HCT116 (cell line): ENCODE measurements at regions not wholly inside any gene's neighbourhood (a gene's known extent, or its start where the extent isn't known, plus 50 kb on each side); places are given as distances from the start of the nearest gene placed in this dataset.

Source experiments
- ATAC-seq: fragments of 200-7000 bp; cut with Tn5 transposase; 2 replicates; pipeline ENCODE4 v1.9.1; 2020; ENCODE audit warnings: mild to moderate bottlenecking, moderate library complexity
- BruUV-seq: library from RNA; stranded (reverse); fragments of 400-500 nt; replicated peaks from 2 replicates; lab custom pipeline; 2021; lab: Mats Ljungman, UMichigan
- CTCF ChIA-PET: fragments of 300-600 bp; sonication (Branson Sonifier 250); formaldehyde crosslinking; loops from one replicate; lab custom pipeline; 2021; ENCODE audit warnings: antibody characterized with exemption; lab: Charles Lee
- POLR2A ChIA-PET: fragments of 300-600, 350-600 bp; sonication (Branson Sonifier 250); formaldehyde crosslinking; loops from one replicate; lab custom pipeline; 2021; ENCODE audit warnings: antibody characterized with exemption; lab: Charles Lee
- RAD21 ChIA-PET, 2 experiments: fragments of 300-600 bp; sonication (Branson Sonifier 250); formaldehyde crosslinking; loops; one replicate each; lab custom pipeline; 2023; ENCODE audit warnings: low total read pairs in 2 of 2; ENCODE audit not compliant: uncharacterized antibody in 2 of 2, unreplicated experiment in 2 of 2, low non-redundant PET in 1 of 2; lab: Charles Lee
- DNase-seq: peaks from one replicate; pipeline ENCODE4 v3.0.0-alpha.2; 2010; ENCODE audit warnings: low read depth, low spot score
- H2AFZ ChIP-seq: fragments of 200-600 bp; shearing (Covaris generic), sonication (generic); 2 replicates; pipeline ENCODE4 v1.6.1; 2017; ENCODE audit warnings: low read depth, mixed run types, mixed read lengths, antibody characterized with exemption, low read length; ENCODE audit not compliant: poor library complexity, severe bottlenecking
- H3K27ac ChIP-seq: 2 replicates; pipeline ENCODE4 v1.5.1; 2012; ENCODE audit warnings: low read depth, low read length
- H3K27me3 ChIP-seq: fragments of 200-600 bp; sonication (generic); 2 replicates; pipeline ENCODE4 v1.6.1; 2016; ENCODE audit warnings: mixed run types, low read length, mixed read lengths; ENCODE audit not compliant: insufficient read depth
- H3K36me3 ChIP-seq, 2 experiments: fragments of 200-500 bp in 1 of 2; fragments of 200-600 bp in 1 of 2; sonication (Bioruptor generic) in 1 of 2; sonication (generic) in 1 of 2; 2 replicates each; pipeline versions ENCODE4 v1.5.1 to v1.6.1; 2014 to 2016; ENCODE audit warnings: low read length in 2 of 2, inconsistent platforms in 1 of 2, mixed read lengths in 1 of 2, mixed run types in 1 of 2; ENCODE audit not compliant: insufficient read depth in 2 of 2, control insufficient read depth in 1 of 2
- H3K4me1 ChIP-seq, 2 experiments: fragments of 200-600 bp in 1 of 2; sonication (generic) in 1 of 2; 2 replicates each; pipeline versions ENCODE4 v1.5.1 to v1.6.1; 2012 to 2017; ENCODE audit warnings: low read length in 2 of 2, inconsistent platforms in 1 of 2, mild to moderate bottlenecking in 1 of 2, mixed read lengths in 1 of 2, mixed run types in 1 of 2, moderate library complexity in 1 of 2; ENCODE audit not compliant: insufficient read depth in 2 of 2, control insufficient read depth in 1 of 2
- H3K4me2 ChIP-seq: fragments of 200-600 bp; sonication (generic); 2 replicates; pipeline ENCODE4 v1.6.1; 2017; ENCODE audit warnings: mixed run types, low read length, mixed read lengths
- H3K4me3 ChIP-seq, 2 experiments: fragments of 200-600 bp in 1 of 2; sonication (generic) in 1 of 2; replicated peaks in 1 of 2; 2 replicates each; pipeline ENCODE4 v1.5.1; 2011 to 2016; ENCODE audit warnings: low read length in 2 of 2, control low read depth in 1 of 2, low read depth in 1 of 2, mild to moderate bottlenecking in 1 of 2, mixed read lengths in 1 of 2, mixed run types in 1 of 2
- H3K79me2 ChIP-seq: fragments of 200-600 bp; sonication (generic); 2 replicates; pipeline ENCODE4 v1.6.1; 2017; ENCODE audit warnings: mild to moderate bottlenecking, mixed run types, low read length, moderate library complexity, mixed read lengths; ENCODE audit not compliant: insufficient read depth
- H3K9ac ChIP-seq: fragments of 200-600 bp; sonication (generic); 2 replicates; pipeline ENCODE4 v1.6.1; 2016; ENCODE audit warnings: low read length, mixed read lengths
- H3K9me2 ChIP-seq: fragments of 200-600 bp; sonication (generic), shearing (Covaris generic); 2 replicates; pipeline ENCODE4 v1.6.1; 2017; ENCODE audit warnings: mixed run types, mild to moderate bottlenecking, moderate library complexity; ENCODE audit not compliant: insufficient read depth
- H3K9me3 ChIP-seq, 2 experiments: fragments of 200-500 bp in 1 of 2; fragments of 200-600 bp in 1 of 2; sonication (Bioruptor generic) in 1 of 2; sonication (generic) in 1 of 2; 2 replicates each; pipeline ENCODE4 v1.6.1; 2014 to 2017; ENCODE audit warnings: low read length in 2 of 2, mixed read lengths in 2 of 2, inconsistent platforms in 1 of 2, low read depth in 1 of 2, mild to moderate bottlenecking in 1 of 2, mixed run types in 1 of 2, moderate library complexity in 1 of 2; ENCODE audit not compliant: control insufficient read depth in 1 of 2, insufficient read depth in 1 of 2
- H4K20me1 ChIP-seq: fragments of 200-600 bp; sonication (generic), shearing (Covaris generic); 2 replicates; pipeline ENCODE4 v1.6.1; 2017; ENCODE audit warnings: mixed run types, mild to moderate bottlenecking, moderate library complexity; ENCODE audit not compliant: insufficient read depth
- POLR2A ChIP-seq: IDR thresholded peaks from 2 replicates; pipeline ENCODE4 v1.7.0; 2011; ENCODE audit warnings: borderline replicate concordance; ENCODE audit not compliant: insufficient read depth, insufficient read length; ENCODE audit errors: extremely low read depth
- POLR2AphosphoS5 ChIP-seq: IDR thresholded peaks from 2 replicates; pipeline ENCODE4 v1.6.1; 2011; ENCODE audit warnings: mild to moderate bottlenecking, low read depth, low read length, moderate library complexity
- RAD21 ChIP-seq: IDR thresholded peaks from 2 replicates; pipeline ENCODE4 v1.6.1; 2012; ENCODE audit warnings: low read depth, mild to moderate bottlenecking
- SIN3A ChIP-seq: IDR thresholded peaks from 2 replicates; pipeline ENCODE4 v1.6.1; 2012; ENCODE audit warnings: low read depth
- ZFX ChIP-seq: fragments of 450-650 bp; IDR thresholded peaks from 2 replicates; pipeline ENCODE4 v1.6.1; 2017
- intact Hi-C: fragments of 100-400 bp; cut with micrococcal nuclease; formaldehyde crosslinking; loops from 2 replicates; pipeline ENCODE4 v1.10.0; 2022

DNA sequence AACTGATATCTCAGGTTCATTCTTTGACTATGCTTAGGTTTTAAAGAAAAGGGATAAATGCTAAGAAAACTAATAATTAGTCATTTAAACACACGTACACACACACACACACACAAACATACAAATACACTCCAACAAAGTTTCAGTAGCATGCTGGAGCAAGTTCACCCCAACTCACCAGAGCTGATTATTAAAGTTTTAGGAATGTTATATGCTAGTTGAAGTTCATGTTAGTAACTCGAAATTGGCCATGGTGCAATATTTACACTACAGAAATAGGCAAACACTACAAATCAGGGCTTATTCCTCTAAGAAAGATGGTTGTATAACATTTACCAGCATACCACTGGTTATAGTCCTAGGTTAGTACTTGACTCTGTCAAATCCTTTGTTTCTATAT, 384.0 kb upstream of the DIPK2B start:
- Histone ChIP-seq H3K4me1 (no peaks in the 10 kb centered on the region), H3K4me2 (no peak overlapping the region), H2AFZ (no peak overlapping the region), H3K27me3 (no peaks in the 10 kb centered on the region), H3K27ac (no peak overlapping the region), H3K9ac (no peak overlapping the region), H3K4me3 (no peak overlapping the region), H4K20me1 (no peaks in the 10 kb centered on the region), H3K9me3 (no peaks in the 10 kb centered on the region; a peak in 2 of 4 replicates), H3K9me2 (no peaks in the 10 kb centered on the region), H3K79me2 (no peaks in the 10 kb centered on the region), H3K36me3 (no peaks in the 10 kb centered on the region)
- RAD21 ChIA-PET = no interaction called here
- CTCF ChIA-PET = no interaction called here
- ATAC-seq (no peak), DNase-seq (no peak)
- intact Hi-C loops = no loop called here
- no TSS peak for BruUV-seq
- POLR2A ChIA-PET = no interaction called here
- TF ChIP-seq POLR2A (no peak), POLR2AphosphoS5 (no peak), ZFX (no peak), SIN3A (no peak)

DNA sequence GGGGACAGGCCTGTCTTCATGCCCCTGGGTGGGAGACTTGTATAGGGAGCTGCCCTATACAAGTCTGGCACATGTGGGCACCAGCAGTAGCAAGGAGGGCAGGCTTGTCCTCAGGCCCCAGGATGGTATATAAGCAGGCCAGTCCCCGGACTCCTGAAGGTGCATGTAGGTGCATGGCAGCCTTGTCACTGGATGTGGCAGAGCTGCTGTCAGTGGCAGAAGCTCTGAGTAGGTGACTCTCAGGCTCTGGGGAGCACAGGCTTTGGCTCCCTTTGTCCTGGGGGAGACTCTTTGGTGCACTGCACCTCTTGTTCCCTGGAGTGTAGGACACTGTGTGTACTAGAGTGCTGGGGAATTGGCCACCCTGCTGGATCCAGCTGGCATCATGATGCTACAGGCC, 376.7 kb upstream of the DIPK2B start:
- no peaks in the 10 kb centered on the region for H3K4me1 ChIP-seq
- POLR2A ChIA-PET = no interaction called here
- no peaks in the 10 kb centered on the region; a peak in 2 of 4 replicates for H3K9me3 ChIP-seq
- BruUV-seq = no TSS peak
- no peak overlapping the region for H3K27ac ChIP-seq
- H3K4me3 ChIP-seq = no peak overlapping the region
- CTCF ChIA-PET = no interaction called here
- DNase-seq = no peak
- H3K4me2 ChIP-seq = no peak overlapping the region
- no peak for ATAC-seq
- intact Hi-C loops = no loop called here
- H3K9ac ChIP-seq = no peak overlapping the region
- H3K9me2 ChIP-seq = no peaks in the 10 kb centered on the region
- RAD21 ChIA-PET = no interaction called here
- no peak for TF ChIP-seq RAD21
- H2AFZ ChIP-seq = no peak overlapping the region
- no peaks in the 10 kb centered on the region for H3K36me3 ChIP-seq
- H3K27me3 ChIP-seq = no peaks in the 10 kb centered on the region
- H3K79me2 ChIP-seq = no peaks in the 10 kb centered on the region
- no peaks in the 10 kb centered on the region for H4K20me1 ChIP-seq
